ENCODE measurements at regions not wholly inside any gene's neighbourhood (a gene's known extent, or its start where the extent isn't known, plus 50 kb on each side); places are given as distances from the start of the nearest gene placed in this dataset.

GRCh38 chr17:73785958-73786743 is 141.9 kb upstream of the SDK2 start:
- no peak for DNase-seq

GRCh38 chr17:73787076-73788059 is 143.1 kb upstream of the SDK2 start:
- no peak for DNase-seq

- no peak for DNase-seq
Observed at GRCh38 chr17:73788111-73788510, 143.9 kb upstream of the SDK2 start.

- no peak for DNase-seq
Observed at GRCh38 chr17:73791121-73791520, 146.9 kb upstream of the SDK2 start.

- no peak for DNase-seq
Observed at GRCh38 chr17:73791631-73792030, 147.4 kb upstream of the SDK2 start.

- no peak for DNase-seq
Observed at GRCh38 chr17:73792994-73793393, 148.7 kb upstream of the SDK2 start.

GRCh38 chr17:73794336-73794735 is 150.1 kb upstream of the SDK2 start:
- no peak for DNase-seq

- no peak for DNase-seq
Observed at GRCh38 chr17:73795730-73796129, 151.5 kb upstream of the SDK2 start.

- no peak for DNase-seq
Observed at GRCh38 chr17:73797594-73798110, 153.4 kb upstream of the SDK2 start.

- no peak for DNase-seq
Observed at GRCh38 chr17:73798111-73798748, 154.0 kb upstream of the SDK2 start.

GRCh38 chr17:73799096-73799495 is 154.9 kb upstream of the SDK2 start:
- DNase-seq = no peak

GRCh38 chr17:73799781-73800627 is 155.8 kb upstream of the SDK2 start:
- DNase-seq = no peak

- no peak for DNase-seq
Observed at GRCh38 chr17:73800893-73801292, 156.6 kb upstream of the SDK2 start.

- DNase-seq = no peak
Observed at GRCh38 chr17:73801455-73802100, 157.3 kb upstream of the SDK2 start.

GRCh38 chr17:73802314-73802713 is 158.1 kb upstream of the SDK2 start:
- DNase-seq = no peak

- no peak for DNase-seq
Observed at GRCh38 chr17:73802871-73803270, 158.6 kb upstream of the SDK2 start.

GRCh38 chr17:73803964-73804435 is 159.8 kb upstream of the SDK2 start:
- no peak for DNase-seq

GRCh38 chr17:73806768-73807167 is 162.5 kb upstream of the SDK2 start:
- no peak for DNase-seq

- DNase-seq = no peak
Observed at GRCh38 chr17:73813201-73813600, 169.0 kb upstream of the SDK2 start.

- DNase-seq = no peak
Observed at GRCh38 chr17:73814075-73814474, 169.8 kb upstream of the SDK2 start.

- no peak for DNase-seq
Observed at GRCh38 chr17:73815474-73815873, 171.2 kb upstream of the SDK2 start.

Measured in activated CD4-positive, alpha-beta T cell treated with anti-CD3 and anti-CD28 coated beads for 1 hour (primary cell).